ENCODE measurements at regions not wholly inside any gene's neighbourhood (a gene's known extent, or its start where the extent isn't known, plus 50 kb on each side); places are given as distances from the start of the nearest gene placed in this dataset.
"Not testable (repeated sequence)": the region's sequence is repeated elsewhere in the genome, so short reads cannot be mapped to it uniquely, and the experiment has no call there.

- H3K4me3 ChIP-seq (ENCODE audit: low read depth, low read length) = no peak overlapping the region
- TF ChIP-seq CTCF (IDR thresholded peaks at IDR 0.05; ENCODE audit: low read depth, low read length) = no peak
Measured at GRCh38 chr2:13826314-13826853, 806.1 kb upstream of the LRATD1 start.

GRCh38 chr2:13858626-13859025 lies 773.9 kb upstream of the LRATD1 start:
- H3K4me3 ChIP-seq (ENCODE audit: low read depth, low read length) = no peak overlapping the region
- no peak for TF ChIP-seq CTCF (IDR thresholded peaks at IDR 0.05; ENCODE audit: low read depth, low read length)

- H3K4me3 ChIP-seq (ENCODE audit: low read depth, low read length) = not testable (repeated sequence)
Measured at GRCh38 chr2:13868275-13868674, 764.2 kb upstream of the LRATD1 start.

- no peak for TF ChIP-seq CTCF (IDR thresholded peaks at IDR 0.05; ENCODE audit: low read depth, low read length)
Measured at GRCh38 chr2:13876491-13877037, 756.0 kb upstream of the LRATD1 start.

GRCh38 chr2:13877571-13877970 lies 754.9 kb upstream of the LRATD1 start:
- TF ChIP-seq CTCF (IDR thresholded peaks at IDR 0.05; ENCODE audit: low read depth, low read length) = no peak
- H3K4me3 ChIP-seq (ENCODE audit: low read depth, low read length) = no peak overlapping the region

More at GRCh38 chr2:13876491-13877037, 756.0 kb upstream of the LRATD1 start:
- no peak overlapping the region for H3K4me3 ChIP-seq (ENCODE audit: low read depth, low read length)

GRCh38 chr2:13884291-13884976 lies 748.1 kb upstream of the LRATD1 start:
- H3K4me3 ChIP-seq (ENCODE audit: low read depth, low read length) = no peak overlapping the region
- no peak for TF ChIP-seq CTCF (IDR thresholded peaks at IDR 0.05; ENCODE audit: low read depth, low read length)

GRCh38 chr2:13901526-13901925 lies 731.0 kb upstream of the LRATD1 start:
- no peak for TF ChIP-seq CTCF (IDR thresholded peaks at IDR 0.05; ENCODE audit: low read depth, low read length)
- H3K4me3 ChIP-seq (ENCODE audit: low read depth, low read length) = no peak overlapping the region
